GM13977 (cell line): ENCODE measurements at regions not wholly inside any gene's neighbourhood (a gene's known extent, or its start where the extent isn't known, plus 50 kb on each side); places are given as distances from the start of the nearest gene placed in this dataset.
"Not testable (repeated sequence)": the region's sequence is repeated elsewhere in the genome, so short reads cannot be mapped to it uniquely, and the experiment has no call there.

Experiments used
- DNase-seq: peaks from one replicate; pipeline ENCODE4 v3.0.0; 2012; ENCODE audit warnings: low spot score
- CTCF ChIP-seq: IDR thresholded peaks from 2 replicates; pipeline ENCODE4 v1.5.1; 2012; ENCODE audit warnings: mild to moderate bottlenecking, control low read depth; ENCODE audit not compliant: insufficient read depth; ENCODE audit errors: extremely low read depth, missing control alignments
- in situ Hi-C: fragments of 300-500 bp; cut with MboI; formaldehyde crosslinking; loops from one replicate; pipeline ENCODE4 v1.12.0; 2022; ENCODE audit warnings: low sequenced_read_pairs, low pct_unique_long_range_greater_than_20kb, mixed read lengths, inconsistent platforms; ENCODE audit not compliant: unreplicated experiment

GRCh38 chr2:65767946-65768345 is 335.5 kb upstream of the SPRED2 start:
- no peak for TF ChIP-seq CTCF
- in situ Hi-C loops, result no loop called here
- no peak for DNase-seq

DNA sequence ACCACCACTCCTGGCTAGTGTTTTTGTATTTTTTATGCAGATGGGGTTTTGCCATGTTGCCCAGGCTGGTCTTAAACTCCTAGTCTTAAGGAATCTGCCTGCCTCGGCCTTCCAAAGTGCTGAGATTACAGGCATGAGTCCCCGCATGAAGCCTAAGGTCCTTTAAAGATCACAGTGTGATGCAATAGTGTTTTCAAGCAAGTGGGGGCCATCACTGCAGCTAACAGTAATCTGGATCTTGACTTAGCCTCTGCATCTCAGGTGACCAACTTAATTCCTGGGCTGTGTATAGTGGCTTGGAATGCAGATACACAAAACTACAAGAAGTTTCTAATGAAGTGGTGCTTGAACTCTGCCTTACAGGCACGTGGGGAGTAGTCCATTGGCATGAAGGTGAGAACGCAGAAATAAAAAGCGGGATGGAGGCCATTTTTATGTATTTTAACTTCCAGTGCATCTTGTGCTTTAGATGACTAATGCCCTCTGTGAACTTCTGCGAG is 334.4 kb upstream of the SPRED2 start:
- TF ChIP-seq CTCF, result no peak
- no peak for DNase-seq
- in situ Hi-C loops, result no loop called here

- no peak for TF ChIP-seq CTCF
- no peak for DNase-seq
- in situ Hi-C loops, result no loop called here
Observed at GRCh38 chr2:65765376-65765775, 333.0 kb upstream of the SPRED2 start.

GRCh38 chr2:65762068-65762467 is 329.7 kb upstream of the SPRED2 start:
- in situ Hi-C loops, result no loop called here
- DNase-seq, result no peak
- TF ChIP-seq CTCF, result no peak

GRCh38 chr2:65754219-65754618 is 321.8 kb upstream of the SPRED2 start:
- in situ Hi-C loops, result no loop called here
- no peak for TF ChIP-seq CTCF
- no peak for DNase-seq

DNA sequence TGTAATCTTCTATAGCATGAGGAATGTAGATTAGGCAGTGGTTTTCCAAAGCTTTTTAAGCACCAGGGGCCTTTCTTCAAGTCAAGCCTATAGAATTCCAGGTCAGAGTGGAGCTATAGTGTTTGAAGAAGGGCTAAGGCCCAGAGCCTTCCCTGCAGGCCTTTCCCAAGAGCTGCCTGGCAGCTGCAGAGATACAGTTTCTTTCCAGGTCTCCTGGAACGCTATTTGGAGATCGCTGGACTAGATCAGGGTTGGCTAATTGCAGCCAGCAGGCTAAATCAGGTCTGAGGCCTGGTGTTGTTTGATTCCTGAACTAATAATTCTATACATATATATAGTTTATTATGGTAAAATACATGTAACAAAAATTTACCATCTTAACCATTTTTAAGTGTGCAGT is 319.0 kb upstream of the SPRED2 start:
- TF ChIP-seq CTCF, result no peak
- in situ Hi-C loops, result no loop called here
- DNase-seq, result no peak

DNA sequence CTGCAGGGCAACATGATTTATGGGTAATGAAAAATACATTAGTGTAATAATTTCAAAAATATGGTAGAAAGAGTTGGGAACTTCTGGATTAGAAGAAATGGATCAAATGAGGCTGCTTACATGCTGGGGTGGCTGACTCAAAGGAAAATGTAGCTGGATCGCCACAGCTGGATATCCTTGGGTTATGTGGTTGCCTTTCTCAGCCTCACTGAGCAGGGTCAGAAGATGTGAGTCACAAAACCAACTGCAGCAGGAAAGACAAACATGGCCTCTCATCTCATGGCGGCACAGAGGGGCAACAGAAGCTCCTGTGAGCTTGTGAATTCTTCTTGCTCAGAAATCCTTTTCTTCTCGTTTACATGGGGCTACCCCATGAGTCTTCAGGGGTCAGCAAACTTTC is 317.1 kb upstream of the SPRED2 start:
- no peak for DNase-seq
- TF ChIP-seq CTCF, result no peak
- in situ Hi-C loops, result no loop called here

DNA sequence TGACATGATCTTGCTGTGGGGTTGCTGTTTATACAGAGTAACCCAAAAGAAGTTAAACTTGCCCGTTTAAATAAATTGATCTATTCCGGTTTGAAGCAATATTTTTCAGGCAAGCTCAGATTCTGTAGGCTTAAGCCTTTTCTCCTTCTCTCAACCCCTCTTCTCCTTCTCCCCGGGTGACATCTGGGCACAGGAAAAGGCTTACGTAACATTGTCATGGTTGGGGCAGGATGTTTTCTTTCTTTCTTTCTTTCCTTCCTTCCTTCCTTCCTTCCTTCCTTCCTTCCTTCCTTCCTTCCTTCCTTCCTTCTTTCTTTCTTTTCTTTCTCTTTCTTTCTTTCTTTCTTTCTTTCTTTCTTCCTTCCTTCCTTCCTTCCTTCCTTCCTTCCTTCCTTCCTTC is 315.5 kb upstream of the SPRED2 start:
- DNase-seq, in situ Hi-C loops: not testable (repeated sequence)
